ENCODE measurements at regions not wholly inside any gene's neighbourhood (a gene's known extent, or its start where the extent isn't known, plus 50 kb on each side); places are given as distances from the start of the nearest gene placed in this dataset.

GRCh38 chr6:3520281-3521230, 63.7 kb upstream of the SLC22A23 start:
- no peak overlapping the region for H3K27ac ChIP-seq
- TF ChIP-seq ZFX (IDR thresholded peaks at IDR 0.05): no peak
- TF ChIP-seq CTCF (conservative IDR thresholded peaks at IDR 0.05): no peak

GRCh38 chr6:3518356-3519190, 61.7 kb upstream of the SLC22A23 start:
- TF ChIP-seq CTCF (conservative IDR thresholded peaks at IDR 0.05) (no peak), ZFX (IDR thresholded peaks at IDR 0.05) (peak; percentile 68)
- H3K27ac ChIP-seq: peak overlapping the region; percentile 41

- no peak overlapping the region; the same call in 1 of the 2 replicates for H3K27ac ChIP-seq
- TF ChIP-seq ZFX (IDR thresholded peaks at IDR 0.05) (no peak), CTCF (conservative IDR thresholded peaks at IDR 0.05) (no peak)
Observed at GRCh38 chr6:3517350-3517749, 60.5 kb upstream of the SLC22A23 start.

GRCh38 chr6:3516092-3516491, 59.2 kb upstream of the SLC22A23 start:
- H3K27ac ChIP-seq: no peak overlapping the region
- TF ChIP-seq CTCF (conservative IDR thresholded peaks at IDR 0.05): no peak
- no peak for TF ChIP-seq ZFX (IDR thresholded peaks at IDR 0.05)

GRCh38 chr6:3515669-3516068, 58.8 kb upstream of the SLC22A23 start:
- TF ChIP-seq CTCF (conservative IDR thresholded peaks at IDR 0.05): no peak
- TF ChIP-seq ZFX (IDR thresholded peaks at IDR 0.05): no peak
- H3K27ac ChIP-seq: no peak overlapping the region

- H3K27ac ChIP-seq: no peak overlapping the region
- TF ChIP-seq ZFX (IDR thresholded peaks at IDR 0.05) (no peak), CTCF (conservative IDR thresholded peaks at IDR 0.05) (no peak)
Observed at GRCh38 chr6:3513416-3513815, 56.6 kb upstream of the SLC22A23 start.

- no peak overlapping the region for H3K27ac ChIP-seq
- no peak for TF ChIP-seq CTCF (conservative IDR thresholded peaks at IDR 0.05)
- TF ChIP-seq ZFX (IDR thresholded peaks at IDR 0.05): no peak
Observed at GRCh38 chr6:3512832-3513231, 56.0 kb upstream of the SLC22A23 start.
